ENCODE measurements at regions not wholly inside any gene's neighbourhood (a gene's known extent, or its start where the extent isn't known, plus 50 kb on each side); places are given as distances from the start of the nearest gene placed in this dataset.

DNA sequence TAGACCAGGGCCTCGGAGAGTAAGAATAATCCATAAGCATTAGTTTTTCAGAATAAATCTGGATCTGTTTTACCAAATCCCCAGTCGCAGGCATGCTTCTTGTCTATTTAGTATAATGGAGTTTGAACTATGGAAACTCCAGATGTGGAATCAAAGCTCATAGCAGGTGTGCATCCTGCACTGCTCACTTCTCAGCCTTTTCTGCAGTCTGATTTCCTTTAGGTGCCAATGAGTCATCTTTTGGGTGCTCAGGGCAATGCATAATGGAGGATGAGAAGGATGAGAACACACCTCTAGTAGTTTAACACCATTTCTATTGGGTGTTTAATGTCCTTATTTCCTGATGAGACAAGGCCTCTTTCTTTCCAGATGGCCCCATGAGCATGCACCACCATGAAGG is 961.2 kb downstream of the TMEM121 start:
- H3K9ac ChIP-seq, result no peak overlapping the region
- H3K27ac ChIP-seq, result no peak overlapping the region
- TF ChIP-seq Cebpa-rat (IDR thresholded peaks at IDR 0.05), result no peak
- no peaks in the 10 kb centered on the region for H4K20me1 ChIP-seq
- peaks cover 0 to 6% (median 0%) of the 10 kb centered on the region in 11 experiments; a peak in 3 of 22 replicates for H3K9me3 ChIP-seq (replicated peaks in 1 of 11)
- H3K27me3 ChIP-seq, result no peaks in the 10 kb centered on the region
- no peak overlapping the region for H3K4me2 ChIP-seq
- H3K4me3 ChIP-seq, result no peak overlapping the region
- no peaks in the 10 kb centered on the region for H3K36me3 ChIP-seq
- H3K4me1 ChIP-seq, result peaks cover 0 to 10% (median 0%) of the 10 kb centered on the region in 10 experiments; a peak in 6 of 20 replicates

DNA sequence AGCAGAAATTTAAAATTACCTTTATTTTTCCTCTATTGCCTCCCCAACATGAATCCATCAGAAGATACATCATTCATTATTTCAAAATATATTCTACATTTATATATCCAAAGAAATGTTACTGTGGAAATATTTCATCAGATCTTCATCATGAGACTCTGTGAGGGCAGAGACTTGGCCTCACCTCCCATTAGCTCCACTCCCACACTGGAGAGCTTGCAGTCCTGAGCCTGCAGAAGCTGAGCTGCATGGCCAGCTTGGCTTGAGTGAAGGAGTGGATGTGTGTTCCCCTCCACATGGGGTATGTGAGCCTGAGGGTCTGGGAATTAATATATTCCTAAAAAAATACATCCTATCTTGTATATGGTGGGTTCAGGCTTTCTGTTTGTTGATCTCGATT is 961.9 kb downstream of the TMEM121 start:
- H3K36me3 ChIP-seq, result no peaks in the 10 kb centered on the region
- H4K20me1 ChIP-seq, result no peaks in the 10 kb centered on the region
- no peak overlapping the region for H3K27ac ChIP-seq
- H3K9me3 ChIP-seq (replicated peaks in 1 of 11), result peaks cover 0 to 6% (median 0%) of the 10 kb centered on the region in 11 experiments; a peak in 3 of 22 replicates
- H3K4me1 ChIP-seq, result peaks cover 0 to 10% (median 0%) of the 10 kb centered on the region in 10 experiments; a peak in 6 of 20 replicates
- no peaks in the 10 kb centered on the region for H3K27me3 ChIP-seq
- TF ChIP-seq Cebpa-rat (IDR thresholded peaks at IDR 0.05), result no peak
- no peak overlapping the region for H3K9ac ChIP-seq
- H3K4me3 ChIP-seq, result no peak overlapping the region
- no peak overlapping the region for H3K4me2 ChIP-seq

DNA sequence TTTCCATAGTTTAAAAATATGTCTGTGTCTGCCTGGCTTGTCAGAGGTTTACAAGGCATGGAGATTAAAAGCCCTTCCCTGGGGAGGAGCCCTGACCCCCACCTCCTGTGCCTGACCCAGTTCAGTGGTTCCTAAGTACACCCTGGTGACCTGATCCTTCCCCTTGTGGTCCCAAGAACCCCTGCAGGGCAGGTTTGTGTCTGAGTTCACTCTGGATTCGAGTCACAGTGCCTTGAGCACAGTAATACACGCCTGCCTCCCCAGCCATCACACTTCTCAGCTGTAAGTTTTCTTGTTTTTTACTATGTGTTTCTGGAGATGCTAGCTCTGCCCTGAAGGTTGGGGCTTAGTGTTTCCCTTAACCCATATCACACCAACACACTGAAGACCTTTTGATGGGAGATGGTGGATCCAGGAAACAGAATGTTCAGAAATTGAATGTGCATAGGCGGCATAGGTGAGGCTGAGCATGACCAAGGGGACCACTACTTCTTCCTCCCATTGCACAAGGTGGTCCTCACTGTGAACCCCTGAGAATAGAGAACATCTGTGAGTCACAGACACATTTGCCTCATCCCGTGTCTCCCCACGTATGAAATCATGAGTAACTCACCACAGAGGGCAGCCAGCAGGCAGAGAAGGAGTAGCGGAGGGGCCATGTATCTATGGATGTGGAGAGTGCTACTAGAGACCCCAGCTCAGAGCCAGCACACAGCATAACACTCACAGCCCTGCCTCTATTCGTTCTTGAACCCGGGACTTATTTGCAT is 962.9 kb downstream of the TMEM121 start:
- TF ChIP-seq Cebpa-rat (IDR thresholded peaks at IDR 0.05), result no peak
- peaks cover 0 to 6% (median 0%) of the 10 kb centered on the region in 11 experiments; a peak in 3 of 22 replicates for H3K9me3 ChIP-seq (replicated peaks in 1 of 11)
- H4K20me1 ChIP-seq, result no peaks in the 10 kb centered on the region
- H3K27me3 ChIP-seq, result no peaks in the 10 kb centered on the region
- no peak overlapping the region for H3K9ac ChIP-seq
- H3K4me3 ChIP-seq, result no peak overlapping the region
- peak overlapping the region in 3 of 11 experiments; percentile 23 to 26 (median 23); a peak in 5 of 22 replicates for H3K4me2 ChIP-seq
- no peak overlapping the region for H3K27ac ChIP-seq
- H3K36me3 ChIP-seq, result no peaks in the 10 kb centered on the region
- peaks cover 0 to 13% (median 0%) of the 10 kb centered on the region in 10 experiments; a peak in 6 of 20 replicates for H3K4me1 ChIP-seq

DNA sequence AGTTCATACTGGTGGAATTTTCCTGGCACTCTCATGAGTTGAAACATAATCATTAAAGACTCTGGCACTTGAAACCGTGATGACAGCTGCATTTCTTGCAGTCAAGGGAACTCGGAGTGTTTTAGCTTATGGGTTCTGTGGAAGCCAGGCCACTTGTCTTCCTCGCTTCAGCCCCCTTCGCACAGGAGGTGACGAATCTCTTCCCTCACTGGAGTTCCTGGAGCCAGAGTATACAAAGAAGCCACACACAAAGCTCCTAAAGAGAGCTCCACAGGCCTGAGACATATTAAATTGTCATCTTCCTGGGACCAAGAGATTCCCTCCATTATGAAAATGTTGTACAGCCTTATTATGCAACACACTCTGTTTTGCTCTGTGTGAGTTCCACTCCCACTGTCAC is 964.1 kb downstream of the TMEM121 start:
- Histone ChIP-seq H3K4me2 (no peak overlapping the region), H3K27me3 (no peaks in the 10 kb centered on the region), H3K4me1 (peaks cover 0 to 13% (median 4%) of the 10 kb centered on the region in 10 experiments; a peak in 7 of 20 replicates), H3K36me3 (no peaks in the 10 kb centered on the region), H4K20me1 (no peaks in the 10 kb centered on the region), H3K9ac (no peak overlapping the region), H3K4me3 (no peak overlapping the region), H3K9me3 (replicated peaks in 1 of 11) (peaks cover 0 to 6% (median 0%) of the 10 kb centered on the region in 11 experiments; a peak in 3 of 22 replicates), H3K27ac (no peak overlapping the region)
- no peak for TF ChIP-seq Cebpa-rat (IDR thresholded peaks at IDR 0.05)

DNA sequence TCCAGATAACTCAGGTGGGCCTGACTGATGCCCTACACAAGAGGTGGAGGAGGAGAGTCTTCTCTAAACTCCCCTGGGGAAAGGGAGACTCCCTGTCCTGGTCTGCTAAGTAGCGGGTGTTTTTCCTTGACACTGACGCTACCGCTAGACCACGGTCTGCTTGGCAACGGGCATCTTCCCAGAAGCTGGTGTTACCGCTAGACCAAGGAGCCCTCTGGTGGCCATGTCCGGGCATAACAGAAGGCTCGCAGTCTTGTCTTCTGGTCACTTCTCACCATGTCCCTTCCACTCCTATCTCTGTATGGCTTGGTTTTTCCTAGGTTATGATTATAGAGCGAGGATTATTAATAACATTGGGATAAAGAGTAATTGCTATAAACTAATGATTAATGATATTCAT is 965.5 kb downstream of the TMEM121 start:
- Histone ChIP-seq H3K9ac (no peak overlapping the region), H3K27me3 (no peaks in the 10 kb centered on the region), H3K9me3 (replicated peaks in 1 of 11) (peaks cover 0 to 6% (median 3%) of the 10 kb centered on the region in 11 experiments; a peak in 4 of 22 replicates)

DNA sequence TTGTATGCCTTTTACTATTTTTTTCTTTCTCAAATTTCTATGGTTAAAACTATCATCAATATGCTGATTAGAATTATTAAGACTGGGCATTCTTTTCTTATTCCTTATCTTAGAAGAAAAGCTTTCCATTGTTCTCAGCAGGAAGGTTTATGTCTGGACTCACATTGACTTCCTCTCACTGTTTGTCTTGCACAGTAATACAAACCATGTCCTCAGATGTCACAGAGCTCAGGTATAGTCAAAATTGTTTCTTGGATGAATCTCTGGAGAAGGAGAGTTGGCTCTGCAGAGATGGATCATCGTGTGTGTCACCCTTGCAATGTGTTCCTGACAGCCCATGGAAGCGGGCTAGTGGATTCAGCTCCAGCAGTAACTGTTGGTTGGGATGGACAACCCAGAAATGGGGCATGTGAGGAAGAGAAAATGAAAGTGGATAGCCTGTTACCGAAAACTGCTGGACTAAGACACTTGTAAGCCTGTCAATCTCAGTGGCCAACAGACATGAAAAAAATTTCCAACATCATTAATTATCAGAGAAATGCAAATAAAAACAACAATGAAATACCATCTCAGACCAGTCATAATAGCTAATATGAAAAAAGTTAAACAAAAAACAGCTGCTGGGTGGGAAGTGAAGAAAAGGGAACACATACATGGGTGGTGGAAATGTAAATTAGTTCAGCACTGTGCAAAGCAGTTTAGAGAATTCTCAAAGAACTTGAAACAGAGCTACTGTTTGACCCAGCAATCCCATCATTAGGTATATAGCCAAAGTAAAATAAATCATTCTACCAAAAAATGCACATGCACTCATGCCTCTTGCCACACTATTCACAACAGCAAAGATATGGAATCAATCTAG is 967.8 kb downstream of the TMEM121 start:
- H3K4me3 ChIP-seq, result peak overlapping the region in 2 of 10 experiments; percentile 24 to 28; a peak in 2 of 20 replicates
- no peak overlapping the region for H3K27ac ChIP-seq
- H3K4me1 ChIP-seq, result peaks cover 0 to 10% (median 2%) of the 10 kb centered on the region in 10 experiments; a peak in 7 of 20 replicates
- H3K36me3 ChIP-seq, result no peaks in the 10 kb centered on the region
- H3K9me3 ChIP-seq (replicated peaks in 1 of 11), result peaks cover 0 to 6% (median 3%) of the 10 kb centered on the region in 11 experiments; a peak in 4 of 22 replicates
- no peaks in the 10 kb centered on the region for H3K27me3 ChIP-seq
- no peak overlapping the region for H3K9ac ChIP-seq
- H3K4me2 ChIP-seq, result peak overlapping the region; percentile 23 to 77 (median 50); a peak in 18 of 22 replicates
- no peaks in the 10 kb centered on the region for H4K20me1 ChIP-seq
- no peak for TF ChIP-seq Cebpa-rat (IDR thresholded peaks at IDR 0.05)

More for the DNA sequence above, 965.5 kb downstream of the TMEM121 start:
- Histone ChIP-seq H3K4me1 (peaks cover 0 to 13% (median 4%) of the 10 kb centered on the region in 10 experiments; a peak in 7 of 20 replicates), H3K4me3 (no peak overlapping the region), H4K20me1 (no peaks in the 10 kb centered on the region), H3K36me3 (no peaks in the 10 kb centered on the region), H3K27ac (no peak overlapping the region), H3K4me2 (no peak overlapping the region)
- TF ChIP-seq Cebpa-rat (IDR thresholded peaks at IDR 0.05), result no peak

DNA sequence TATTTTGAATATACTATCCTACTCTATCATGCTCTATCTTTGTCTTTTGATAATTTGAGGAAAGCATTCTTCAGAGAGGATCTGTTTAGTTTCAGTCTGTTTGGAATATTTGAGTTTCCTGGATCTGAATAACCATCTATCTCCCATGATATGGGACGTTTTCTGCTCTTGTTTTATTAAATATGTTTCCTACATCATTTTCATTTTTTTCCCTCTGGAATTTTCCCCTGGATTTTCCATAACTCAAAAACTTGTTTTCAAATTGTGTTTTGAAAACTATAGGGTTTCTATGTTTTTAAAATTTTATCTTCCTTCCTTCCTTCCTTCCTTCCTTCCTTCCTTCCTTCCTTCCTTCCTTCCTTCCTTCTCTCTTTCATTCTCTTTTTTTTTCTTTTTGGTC is 974.2 kb downstream of the TMEM121 start:
- no peak overlapping the region for H3K27ac ChIP-seq
- peaks cover 0 to 3% (median 0%) of the 10 kb centered on the region in 11 experiments; a peak in 1 of 22 replicates for H3K9me3 ChIP-seq (replicated peaks in 1 of 11)
- H3K4me2 ChIP-seq, result no peak overlapping the region
- H3K27me3 ChIP-seq, result no peaks in the 10 kb centered on the region
- no peak overlapping the region for H3K4me3 ChIP-seq
- H3K4me1 ChIP-seq, result 0 out of 20 replicates have a peak, but pooled peaks cover 0 to 5% (median 0%) of the 10 kb centered on the region in 10 experiments
- H4K20me1 ChIP-seq, result no peaks in the 10 kb centered on the region
- no peak overlapping the region for H3K9ac ChIP-seq
- H3K36me3 ChIP-seq, result no peaks in the 10 kb centered on the region
- TF ChIP-seq Cebpa-rat (IDR thresholded peaks at IDR 0.05), result no peak

DNA sequence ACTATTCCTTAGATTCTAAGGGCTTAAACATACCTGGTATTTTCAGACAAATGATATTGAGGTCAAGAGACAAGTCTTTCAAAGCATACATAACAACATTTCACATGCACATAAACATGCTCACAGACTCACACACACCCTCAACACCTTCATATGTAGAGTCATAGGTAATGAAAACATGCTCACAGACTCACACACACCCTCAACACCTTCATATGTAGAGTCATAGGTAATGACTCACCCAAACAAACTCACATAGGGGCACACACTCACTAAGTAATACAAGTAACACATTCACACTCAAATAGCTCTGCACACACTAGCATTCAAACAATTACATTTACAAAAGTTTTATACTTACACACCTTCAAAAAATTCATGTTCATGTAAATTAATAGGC is 975.5 kb downstream of the TMEM121 start:
- H3K4me2 ChIP-seq, result no peak overlapping the region
- no peak overlapping the region for H3K4me3 ChIP-seq
- H3K27ac ChIP-seq, result no peak overlapping the region
- H3K27me3 ChIP-seq, result no peaks in the 10 kb centered on the region
- H3K4me1 ChIP-seq, result 0 out of 20 replicates have a peak, but pooled peaks cover 0 to 2% (median 0%) of the 10 kb centered on the region in 10 experiments
- no peak overlapping the region for H3K9ac ChIP-seq
- no peaks in the 10 kb centered on the region for H3K9me3 ChIP-seq (replicated peaks in 1 of 11)
- no peak for TF ChIP-seq Cebpa-rat (IDR thresholded peaks at IDR 0.05)
- no peaks in the 10 kb centered on the region for H4K20me1 ChIP-seq
- no peaks in the 10 kb centered on the region for H3K36me3 ChIP-seq

DNA sequence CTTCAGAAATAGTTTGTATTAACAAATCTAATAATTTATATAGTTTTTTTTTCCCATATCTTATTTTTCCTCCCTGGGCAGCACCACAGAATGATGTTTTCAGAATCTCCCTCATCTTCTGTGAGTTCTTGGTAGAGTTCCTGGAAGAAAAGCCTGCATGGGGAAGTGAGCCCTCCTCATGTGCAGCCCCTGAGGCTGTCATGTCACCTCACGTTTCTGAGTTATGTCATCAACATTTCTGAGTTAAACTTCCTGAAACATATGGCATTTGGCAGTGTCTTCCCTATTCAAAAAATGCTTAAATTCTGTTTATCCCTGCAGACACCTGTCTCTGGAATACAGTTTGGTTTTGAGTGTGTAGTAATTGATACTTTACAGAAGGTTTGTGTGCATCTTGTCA is 979.0 kb downstream of the TMEM121 start:
- Histone ChIP-seq H3K9ac (no peak overlapping the region), H3K4me1 (peaks cover 0 to 4% (median 0%) of the 10 kb centered on the region in 10 experiments; a peak in 3 of 20 replicates), H3K9me3 (replicated peaks in 1 of 11) (no peaks in the 10 kb centered on the region), H3K27me3 (no peaks in the 10 kb centered on the region), H4K20me1 (no peaks in the 10 kb centered on the region), H3K4me2 (no peak overlapping the region), H3K36me3 (no peaks in the 10 kb centered on the region), H3K4me3 (no peak overlapping the region), H3K27ac (no peak overlapping the region)
- TF ChIP-seq Cebpa-rat (IDR thresholded peaks at IDR 0.05), result no peak

All from BLaER1 treated with 17β-estradiol and CSF1 and Interleukin-3, amounts not matched to agents 10 nM and 100 nM (cell line).